ENCODE measurements at regions not wholly inside any gene's neighbourhood (a gene's known extent, or its start where the extent isn't known, plus 50 kb on each side); places are given as distances from the start of the nearest gene placed in this dataset.

DNA sequence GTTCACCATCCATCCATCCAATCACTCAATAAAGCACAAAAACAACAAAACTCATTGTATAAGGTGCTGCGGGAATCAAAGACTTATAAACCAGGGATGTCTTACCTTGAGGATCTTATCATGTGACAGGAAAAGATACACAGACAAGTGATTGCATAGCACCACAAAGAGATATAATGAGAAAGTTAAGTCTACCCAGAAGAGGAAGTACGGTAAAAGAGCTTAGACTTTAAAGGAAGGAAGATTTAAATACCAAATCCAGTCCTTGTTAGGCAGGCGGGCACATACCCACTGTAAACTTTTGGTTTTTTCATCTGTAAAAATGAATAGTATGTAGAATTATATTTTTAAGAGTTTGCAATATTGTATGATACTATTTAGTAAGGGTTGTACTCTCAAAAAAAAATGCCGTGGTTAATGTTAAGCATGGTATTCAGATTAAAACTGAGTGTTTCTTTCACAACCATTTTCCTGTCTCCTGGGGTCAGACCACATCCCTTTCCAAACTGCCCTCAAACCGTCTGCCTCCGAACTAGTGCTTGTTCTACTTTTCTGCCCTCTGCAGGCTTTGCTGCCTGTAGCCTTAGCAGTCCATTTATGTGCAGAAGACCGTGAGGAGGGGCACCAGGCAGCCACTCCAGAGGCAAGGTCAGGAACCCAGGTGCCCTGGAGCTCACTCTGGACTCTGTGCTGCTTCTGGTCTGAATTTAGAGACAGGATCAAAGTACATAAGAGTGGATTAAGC, 179.5 kb upstream of the SYNDIG1 start:
- intact Hi-C loops (cut with DNase I) = no loop called here
- DNase-seq = no peak

DNA sequence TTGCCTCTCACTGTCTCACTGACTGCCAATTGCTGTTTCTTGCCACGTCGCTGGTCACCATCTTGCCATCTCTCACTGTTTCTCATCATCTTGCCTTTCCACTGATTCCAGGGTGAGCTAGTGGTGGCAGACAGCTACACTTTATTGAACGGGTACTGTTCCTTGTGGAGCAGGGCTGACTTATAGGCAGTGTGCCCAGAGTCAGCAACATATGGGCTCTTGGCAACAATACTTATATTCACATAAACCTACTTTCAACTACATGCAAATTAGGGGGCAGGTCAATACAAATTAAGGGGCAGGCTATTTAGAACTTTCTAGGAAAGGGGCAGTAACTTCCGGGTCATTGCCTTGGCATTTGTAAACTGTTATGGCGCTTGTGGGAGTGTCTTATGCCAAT, 186.2 kb upstream of the SYNDIG1 start:
- no peak for DNase-seq
- intact Hi-C loops (cut with DNase I) = no loop called here

DNA sequence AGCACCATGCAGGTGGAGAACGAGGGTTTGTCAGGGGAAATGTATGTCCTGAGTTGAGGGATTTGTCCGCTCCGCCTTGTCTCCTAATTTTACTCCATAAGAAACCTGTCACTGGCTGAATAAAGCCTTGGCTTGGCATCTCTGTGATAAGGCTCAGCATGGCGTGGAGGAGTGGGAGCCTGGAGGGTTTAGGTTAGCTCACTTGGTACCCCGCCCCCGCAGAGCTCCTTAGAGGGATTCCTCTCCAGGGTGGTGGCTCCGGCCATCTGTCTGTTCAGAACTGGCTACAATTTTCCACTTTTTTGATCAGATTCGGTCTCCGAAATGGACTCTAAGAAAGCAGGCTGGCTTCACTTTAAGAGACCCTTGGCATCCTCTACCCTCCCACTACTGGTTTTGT, 192.2 kb upstream of the SYNDIG1 start:
- intact Hi-C loops (cut with DNase I) = no loop called here
- peak in 1 of 10 donors; percentile 58 for DNase-seq

DNA sequence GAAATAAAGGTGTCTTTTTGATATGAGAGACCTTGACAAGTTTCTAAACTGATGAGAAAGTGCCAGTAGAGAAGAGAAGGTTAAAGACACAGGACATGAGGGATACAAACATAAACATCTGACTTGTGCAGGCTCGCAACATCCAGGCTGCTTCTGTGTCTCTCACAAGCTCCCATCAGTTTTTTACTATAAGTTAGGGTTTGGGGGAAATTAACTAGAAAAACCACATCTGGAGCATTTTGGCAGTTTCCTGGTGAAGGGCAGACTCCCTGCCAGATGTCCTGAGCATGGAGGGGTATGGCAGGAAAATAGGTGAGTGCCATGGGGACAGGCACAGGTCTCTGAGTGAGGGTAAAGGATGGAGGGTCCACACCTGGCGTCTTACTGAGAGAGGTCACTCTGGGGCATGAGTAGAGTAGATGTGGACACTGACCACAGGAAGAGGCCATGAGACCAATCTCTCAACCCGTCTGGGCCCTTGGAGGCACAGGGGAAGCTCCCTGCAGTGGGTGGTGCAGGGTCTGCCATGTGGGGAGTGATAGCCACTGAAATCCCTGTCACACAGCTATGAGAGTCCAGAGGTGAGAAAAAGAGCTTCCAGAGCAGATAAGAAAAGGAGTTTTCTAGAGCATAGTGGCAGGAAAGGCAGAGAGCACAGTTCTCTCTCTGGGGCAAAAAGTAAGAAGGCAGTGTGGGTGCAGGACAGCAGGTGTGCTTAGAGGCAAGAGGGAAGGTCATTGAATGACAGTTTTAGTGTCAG, 193.3 kb upstream of the SYNDIG1 start:
- intact Hi-C loops (cut with DNase I) = no loop called here
- no peak for DNase-seq

DNA sequence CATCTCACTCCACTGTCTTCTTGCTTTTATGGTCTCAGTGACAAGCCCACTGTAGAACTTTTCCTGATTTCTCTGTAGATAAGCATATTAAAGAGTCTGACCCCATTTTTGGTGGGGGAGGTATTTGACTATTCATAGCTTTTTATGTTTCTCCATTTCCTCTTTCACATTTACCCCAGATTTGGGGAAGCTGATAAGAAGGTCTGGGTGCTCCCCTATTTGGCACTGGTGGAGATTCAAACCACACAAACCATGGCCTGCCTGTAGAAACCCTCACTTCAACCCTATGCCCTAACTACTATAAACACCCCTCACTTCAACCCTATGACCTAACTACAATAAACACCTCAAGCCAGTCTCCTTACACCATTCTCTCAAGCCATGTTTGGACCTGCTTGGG, 196.2 kb upstream of the SYNDIG1 start:
- DNase-seq = no peak
- intact Hi-C loops (cut with DNase I) = no loop called here

DNA sequence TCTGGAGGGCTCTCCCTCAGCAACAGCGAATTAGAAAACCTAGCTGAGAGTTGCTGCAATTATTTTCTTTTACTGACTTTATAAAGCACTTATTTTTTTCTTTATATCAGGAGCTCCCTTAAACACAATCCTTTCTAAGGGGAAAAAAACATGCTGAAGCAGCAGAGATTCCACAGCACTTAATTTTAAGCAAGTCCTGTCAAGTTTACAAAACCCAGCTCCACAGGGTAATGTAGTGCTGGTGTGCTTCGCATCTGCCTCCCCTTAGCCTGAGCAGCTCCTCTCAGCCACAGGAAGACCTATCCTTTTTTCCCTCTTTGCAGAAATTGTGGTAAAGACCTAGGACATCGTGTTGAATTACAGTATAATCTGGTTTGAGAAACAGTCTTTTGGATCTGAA, 208.1 kb upstream of the SYNDIG1 start:
- intact Hi-C loops (cut with DNase I) = no loop called here
- DNase-seq = no peak

DNA sequence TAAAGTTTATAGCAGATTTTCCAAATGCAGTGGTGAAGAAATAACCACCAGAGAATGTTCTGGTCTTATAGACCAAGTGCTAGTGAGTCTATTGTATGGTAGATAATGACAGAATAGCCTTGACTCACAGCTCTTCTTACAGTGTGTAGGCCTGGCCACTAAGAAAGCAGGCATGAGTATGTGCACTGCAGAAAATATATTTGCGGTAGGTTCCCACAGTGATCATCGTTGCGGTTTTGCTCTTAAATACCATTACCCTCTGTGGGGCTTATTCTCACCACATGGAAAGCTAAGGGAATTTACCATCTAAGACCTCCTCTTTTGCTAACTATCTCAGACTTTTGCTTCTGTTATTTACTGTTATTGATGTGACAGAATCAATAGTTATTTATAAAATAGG, 212.3 kb upstream of the SYNDIG1 start:
- no peak for DNase-seq
- intact Hi-C loops (cut with DNase I) = no loop called here

DNA sequence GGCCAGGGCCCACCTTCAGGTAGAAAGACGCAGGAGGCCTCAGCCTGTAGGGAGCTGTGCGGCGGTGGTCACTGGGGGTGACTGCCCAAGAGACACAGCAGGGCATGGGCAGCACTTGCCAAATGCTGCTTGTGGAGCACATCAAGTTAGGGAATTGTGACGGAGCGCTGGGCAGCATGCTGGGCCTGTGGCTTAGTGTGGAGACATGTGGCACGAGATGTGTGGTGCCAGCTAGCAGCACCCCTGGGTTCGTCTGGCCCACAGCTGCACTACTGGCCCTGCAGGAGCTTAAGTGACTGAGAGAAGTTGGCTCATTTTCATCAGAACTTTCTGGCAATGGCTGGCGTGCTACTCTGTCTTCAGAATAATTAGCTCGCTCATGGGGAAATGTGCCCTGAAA, 213.1 kb upstream of the SYNDIG1 start:
- intact Hi-C loops (cut with DNase I) = no loop called here
- DNase-seq = peak in 2 of 10 donors; percentile 58 to 76

DNA sequence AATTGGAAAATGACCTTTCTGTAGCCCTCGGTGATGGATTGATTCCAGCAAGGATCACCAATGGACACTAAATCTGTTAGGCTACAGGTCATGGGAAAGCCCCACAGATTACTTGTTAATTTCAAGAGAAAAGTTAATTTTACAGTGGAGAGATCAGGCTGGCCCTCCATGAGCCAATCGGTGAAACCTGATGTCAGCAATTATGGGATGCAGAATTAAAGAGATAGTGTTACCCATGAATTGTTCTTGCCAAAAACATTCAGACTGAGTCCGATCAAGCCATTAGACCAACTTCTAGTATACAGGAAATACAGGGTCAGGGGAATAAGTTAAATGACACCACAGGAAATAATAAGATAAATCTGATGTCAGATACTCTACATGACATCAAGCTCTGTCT, 214.9 kb upstream of the SYNDIG1 start:
- intact Hi-C loops (cut with DNase I) = no loop called here
- DNase-seq = no peak

DNA sequence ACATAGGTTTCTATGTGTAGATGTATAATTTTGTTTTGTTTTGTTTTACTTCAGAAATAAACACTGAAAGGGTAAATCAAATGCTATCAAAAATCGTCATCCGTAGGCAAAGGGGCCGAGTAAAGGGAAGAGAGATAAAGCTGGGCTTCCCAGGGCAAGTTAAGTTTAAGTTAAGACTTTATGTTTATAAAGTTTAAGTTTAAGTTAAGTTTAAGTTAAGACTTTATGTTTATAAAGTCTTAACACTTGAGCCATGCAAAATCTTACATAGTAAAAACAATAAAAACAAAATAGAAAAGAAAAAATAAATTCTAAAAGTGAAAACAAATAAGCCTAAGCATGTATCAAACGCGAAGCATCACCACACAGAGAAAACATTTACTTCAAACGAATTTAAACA, 216.1 kb upstream of the SYNDIG1 start:
- DNase-seq = no peak
- intact Hi-C loops (cut with DNase I) = no loop called here

DNA sequence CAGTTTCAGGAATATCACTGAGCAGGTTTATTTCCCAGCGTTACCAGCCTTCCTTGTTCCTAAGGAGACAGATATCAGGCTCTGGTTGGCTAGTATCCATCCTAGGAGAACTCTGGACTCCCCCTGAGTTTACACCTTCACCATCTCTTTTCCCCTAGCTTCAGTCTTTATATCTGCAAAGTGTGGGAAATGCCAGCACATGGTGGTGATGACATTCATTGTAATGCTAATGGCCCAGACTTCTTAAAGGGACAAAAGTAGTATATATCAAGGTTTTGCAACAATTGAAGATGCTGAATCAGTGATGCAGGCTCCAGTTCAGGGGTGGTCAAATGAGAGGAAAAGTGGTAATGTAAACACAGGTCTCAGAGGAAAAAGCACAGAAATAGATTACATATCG, 224.3 kb upstream of the SYNDIG1 start:
- no peak for DNase-seq
- intact Hi-C loops (cut with DNase I) = no loop called here

DNA sequence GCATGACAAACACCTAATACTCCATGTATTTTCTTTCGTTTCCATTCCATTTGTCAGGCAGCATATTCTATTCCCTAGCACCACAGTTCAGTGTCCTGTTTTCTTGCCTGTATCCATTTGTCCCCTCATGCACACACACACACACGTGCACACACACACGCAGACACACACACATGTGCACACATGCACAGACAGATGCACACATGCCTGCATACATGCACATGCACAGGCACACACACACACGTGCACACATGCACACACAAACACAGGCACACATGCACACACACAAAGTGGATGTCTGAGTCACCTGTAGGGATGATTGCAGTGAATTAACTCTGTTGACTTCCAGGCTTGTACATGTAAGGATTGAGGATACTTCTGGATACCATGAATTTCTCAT, 226.7 kb upstream of the SYNDIG1 start:
- no peak for DNase-seq
- intact Hi-C loops (cut with DNase I) = no loop called here

DNA sequence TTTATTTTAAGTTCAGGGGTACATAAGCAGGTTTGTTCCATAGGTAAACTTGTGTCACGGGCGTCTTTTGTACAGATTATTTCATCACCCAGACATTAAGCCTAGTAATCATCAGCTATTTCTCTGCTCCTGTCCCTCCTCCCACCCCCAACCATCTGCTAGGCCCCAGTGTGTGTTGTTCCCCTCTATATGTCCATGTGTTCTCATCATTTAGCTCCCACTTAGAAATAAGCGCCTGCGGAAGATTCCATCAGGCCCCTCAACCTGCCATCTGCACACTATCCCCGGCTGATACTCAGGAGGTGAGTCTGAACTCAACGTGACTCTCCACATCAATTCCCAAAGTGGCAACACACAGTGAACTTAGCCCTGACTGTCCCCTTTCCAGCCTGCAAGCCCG, 228.0 kb upstream of the SYNDIG1 start:
- DNase-seq = no peak
- intact Hi-C loops (cut with DNase I) = no loop called here

DNA sequence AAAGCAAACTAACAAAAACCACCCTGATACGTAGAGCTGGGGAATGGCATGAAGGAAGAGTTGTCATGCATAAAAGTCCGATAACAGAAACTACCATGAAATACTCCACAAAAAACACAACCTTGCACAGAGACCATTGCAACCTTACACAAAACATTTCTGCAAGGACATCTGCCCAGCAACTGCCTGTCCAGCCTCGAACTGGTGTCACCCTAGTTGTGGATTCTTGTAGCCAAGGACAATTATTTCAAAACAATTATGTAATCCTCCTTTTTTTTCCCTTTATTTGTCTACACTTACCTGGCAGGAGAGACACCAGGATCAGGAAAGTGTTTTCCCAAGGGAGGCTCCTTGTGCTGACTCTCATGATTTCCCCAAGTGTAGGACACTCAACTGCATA, 232.5 kb upstream of the SYNDIG1 start:
- intact Hi-C loops (cut with DNase I) = no loop called here
- no peak for DNase-seq

DNA sequence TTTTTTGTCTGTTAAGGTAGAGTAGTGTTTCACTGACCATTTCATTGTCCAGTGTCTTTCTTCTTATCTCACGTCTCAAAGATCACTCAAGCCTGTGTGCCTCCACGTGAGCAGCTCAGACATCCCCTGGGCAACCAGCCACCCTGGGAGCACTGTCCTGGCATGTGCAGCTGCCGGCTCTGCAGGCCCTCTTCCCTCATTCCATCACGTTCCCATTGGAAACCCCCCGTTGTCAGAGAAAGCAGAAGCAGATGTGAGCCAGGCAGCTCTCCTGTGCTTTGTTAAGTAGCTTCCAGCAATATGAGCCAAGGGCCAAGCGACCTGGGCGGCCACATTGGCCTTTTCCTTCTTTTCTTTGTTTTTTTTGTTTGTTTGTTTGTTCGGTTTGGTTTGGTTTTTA, 233.2 kb upstream of the SYNDIG1 start:
- intact Hi-C loops (cut with DNase I) = no loop called here
- DNase-seq = no peak

DNA sequence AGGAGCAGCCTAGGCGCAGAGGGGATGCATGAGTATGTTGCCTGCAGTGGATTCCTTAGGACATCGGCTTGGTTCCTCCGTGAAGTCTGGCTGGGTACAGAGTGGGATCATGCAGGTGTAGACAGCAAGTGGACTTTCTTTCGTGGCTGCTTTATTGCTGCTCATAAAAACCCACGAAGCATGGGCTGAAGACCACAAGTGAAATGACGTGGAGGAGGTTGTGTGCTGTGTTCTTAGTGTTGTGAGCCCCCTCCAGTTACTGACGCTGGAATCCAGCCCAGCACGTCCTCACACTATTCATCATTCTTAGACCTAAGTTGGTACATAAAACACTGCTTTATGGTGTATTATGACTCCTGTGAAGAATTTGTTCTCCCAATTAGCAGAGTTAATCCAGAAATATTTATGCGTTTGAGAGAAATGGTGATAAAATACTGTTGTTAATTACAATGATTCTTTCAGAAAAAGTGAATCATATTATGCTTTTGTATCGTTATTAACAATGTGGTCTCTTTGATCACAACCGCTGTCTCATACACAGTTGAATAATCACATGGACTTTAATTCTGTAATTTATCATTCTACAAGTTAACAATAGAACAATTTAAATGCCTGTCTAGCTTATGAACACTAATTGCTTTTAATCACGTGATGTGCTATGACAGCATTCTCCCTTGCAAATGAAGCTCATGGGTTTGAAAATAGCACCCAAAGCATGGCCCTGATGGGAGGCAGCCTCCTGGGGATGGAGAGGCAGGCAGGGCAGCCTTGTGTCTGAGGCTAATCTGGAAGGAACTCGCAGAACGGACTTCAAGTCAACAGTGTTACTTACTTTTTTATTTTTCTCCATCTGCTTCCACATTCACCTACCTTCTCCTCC, 233.9 kb upstream of the SYNDIG1 start:
- intact Hi-C loops (cut with DNase I) = no loop called here
- no peak for DNase-seq

DNA sequence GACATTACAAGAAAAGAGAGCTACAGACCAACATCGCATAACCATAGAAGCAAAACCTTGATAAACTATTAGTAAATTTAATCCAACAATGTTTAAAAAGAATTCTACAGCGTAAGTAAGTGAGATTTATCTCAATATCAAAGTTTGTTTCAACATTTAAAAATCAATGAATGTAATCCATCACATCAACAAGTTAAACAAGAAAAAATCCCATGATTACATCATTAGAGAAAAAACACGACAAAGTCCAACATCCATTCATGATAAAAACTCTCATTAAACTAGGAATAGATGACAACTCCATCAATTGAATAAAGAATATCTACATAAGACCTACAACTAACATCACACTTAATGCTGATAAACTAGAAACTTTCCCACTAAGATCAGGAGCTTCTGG, 239.0 kb upstream of the GGTLC1 start:
- intact Hi-C loops (cut with DNase I) = no loop called here
- DNase-seq = no peak

DNA sequence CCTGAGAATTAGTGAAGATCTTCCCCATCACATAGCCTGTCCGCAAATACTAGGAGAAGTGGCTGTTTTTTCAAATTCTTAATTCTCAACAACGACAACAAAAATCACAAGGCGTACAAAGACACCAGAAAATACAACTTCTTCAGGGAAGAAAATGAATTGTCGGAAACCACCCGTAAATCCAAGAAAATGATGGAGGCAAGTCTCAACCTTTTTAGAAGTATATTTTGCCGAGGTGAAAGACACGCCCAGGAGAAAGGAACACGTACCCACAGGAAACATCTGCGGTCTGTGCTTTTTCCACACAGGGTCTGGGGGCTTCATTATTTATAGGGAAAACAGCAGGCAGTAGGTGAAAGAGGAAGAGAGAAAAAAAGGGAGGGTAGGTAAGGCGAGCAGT, 223.9 kb upstream of the GGTLC1 start:
- DNase-seq = no peak
- intact Hi-C loops (cut with DNase I) = no loop called here

DNA sequence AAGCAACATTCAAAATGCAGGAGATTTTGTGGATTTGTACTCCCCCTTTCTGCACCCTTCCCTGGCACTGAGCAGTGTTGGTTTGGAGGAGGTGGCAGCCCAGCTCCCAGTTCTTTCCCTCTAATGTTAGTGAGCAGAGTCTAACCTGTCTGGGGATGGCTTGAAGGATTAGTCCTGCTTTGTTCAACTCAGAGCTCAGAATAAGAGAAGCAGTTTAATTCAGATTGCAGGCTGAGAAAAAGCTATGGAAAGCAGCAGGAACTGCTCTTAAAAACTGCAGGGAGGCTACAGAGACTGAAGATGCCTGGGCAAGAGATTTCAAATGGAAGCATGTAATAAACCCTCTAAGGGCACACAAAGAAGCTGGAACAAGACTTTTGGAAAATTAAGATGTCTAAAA, 223.4 kb upstream of the GGTLC1 start:
- intact Hi-C loops (cut with DNase I) = no loop called here
- DNase-seq = no peak

DNA sequence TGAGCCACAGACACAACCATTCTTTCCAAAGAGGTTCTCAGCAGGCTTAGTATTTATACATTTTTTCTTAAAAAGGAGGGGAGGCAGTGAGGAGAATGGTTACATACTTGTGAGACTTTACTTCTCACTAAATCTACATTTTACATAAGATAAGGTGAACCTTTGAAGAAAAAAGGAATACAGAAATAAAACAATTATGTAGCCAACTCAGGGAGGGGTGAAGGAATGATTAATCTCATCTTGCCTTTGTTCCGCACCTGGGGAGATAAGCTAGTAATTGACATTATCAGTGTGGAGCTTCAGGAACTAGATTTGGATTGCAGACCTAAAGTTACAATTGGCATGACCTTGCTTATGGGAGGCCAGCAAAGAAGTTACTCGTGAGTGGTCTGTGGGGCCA, 221.8 kb upstream of the GGTLC1 start:
- intact Hi-C loops (cut with DNase I) = no loop called here
- no peak for DNase-seq

DNA sequence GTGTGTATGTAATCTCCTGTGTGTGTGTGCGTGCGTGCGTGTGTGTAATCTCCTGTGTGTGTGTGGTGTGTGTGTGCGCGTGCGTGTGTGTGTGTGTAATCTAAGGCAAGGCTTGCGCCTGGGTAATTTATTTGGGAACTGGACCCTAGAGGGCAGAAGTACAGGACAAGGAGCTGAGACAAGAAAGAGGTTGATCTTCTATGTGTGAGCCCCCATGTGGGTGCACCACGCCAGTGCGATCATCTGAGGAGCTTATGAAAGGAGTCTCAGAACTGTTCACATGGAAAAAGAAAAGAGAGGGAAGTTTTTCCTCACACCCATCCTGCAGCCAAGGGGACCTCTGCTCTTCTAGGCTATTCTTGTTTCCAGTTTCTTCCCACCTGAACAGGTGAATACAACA, 220.1 kb upstream of the GGTLC1 start:
- DNase-seq = no peak

More for the DNA sequence above, 220.1 kb upstream of the GGTLC1 start:
- intact Hi-C loops (cut with DNase I) = no loop called here
